ENCODE measurements at regions not wholly inside any gene's neighbourhood (a gene's known extent, or its start where the extent isn't known, plus 50 kb on each side); places are given as distances from the start of the nearest gene placed in this dataset.

DNA sequence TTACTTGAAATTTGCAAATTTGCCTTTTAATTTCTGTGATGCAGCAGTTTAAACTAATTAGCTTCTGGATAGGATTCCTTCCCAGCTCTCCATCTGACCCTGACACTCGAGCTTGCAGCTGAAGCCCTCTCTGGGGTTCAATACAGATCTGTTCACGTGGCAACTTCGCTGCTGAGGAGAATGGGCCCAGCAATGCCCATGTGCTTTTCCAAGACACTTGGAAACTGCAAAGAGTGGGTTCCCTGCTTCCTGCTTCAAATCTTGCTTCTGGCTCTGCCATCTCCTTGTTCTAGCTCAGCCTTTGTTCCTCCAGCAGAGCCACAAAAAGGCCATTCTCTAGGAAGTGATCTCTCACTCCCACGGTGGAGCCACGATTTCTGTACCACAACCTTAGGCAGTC is 50.0 kb upstream of the IRX6 start:
- TF ChIP-seq, protein P1, sequence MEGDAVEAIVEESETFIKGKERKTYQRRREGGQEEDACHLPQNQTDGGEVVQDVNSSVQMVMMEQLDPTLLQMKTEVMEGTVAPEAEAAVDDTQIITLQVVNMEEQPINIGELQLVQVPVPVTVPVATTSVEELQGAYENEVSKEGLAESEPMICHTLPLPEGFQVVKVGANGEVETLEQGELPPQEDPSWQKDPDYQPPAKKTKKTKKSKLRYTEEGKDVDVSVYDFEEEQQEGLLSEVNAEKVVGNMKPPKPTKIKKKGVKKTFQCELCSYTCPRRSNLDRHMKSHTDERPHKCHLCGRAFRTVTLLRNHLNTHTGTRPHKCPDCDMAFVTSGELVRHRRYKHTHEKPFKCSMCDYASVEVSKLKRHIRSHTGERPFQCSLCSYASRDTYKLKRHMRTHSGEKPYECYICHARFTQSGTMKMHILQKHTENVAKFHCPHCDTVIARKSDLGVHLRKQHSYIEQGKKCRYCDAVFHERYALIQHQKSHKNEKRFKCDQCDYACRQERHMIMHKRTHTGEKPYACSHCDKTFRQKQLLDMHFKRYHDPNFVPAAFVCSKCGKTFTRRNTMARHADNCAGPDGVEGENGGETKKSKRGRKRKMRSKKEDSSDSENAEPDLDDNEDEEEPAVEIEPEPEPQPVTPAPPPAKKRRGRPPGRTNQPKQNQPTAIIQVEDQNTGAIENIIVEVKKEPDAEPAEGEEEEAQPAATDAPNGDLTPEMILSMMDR (IDR thresholded peaks at IDR 0.05; ENCODE audit: low read depth, low read length): no peak
- DNase-seq (ENCODE audit: extremely low read depth, low read depth): no peak
